Transverse colon (tissue), 4 donors: ENCODE measurements at regions not wholly inside any gene's neighbourhood (a gene's known extent, or its start where the extent isn't known, plus 50 kb on each side); places are given as distances from the start of the nearest gene placed in this dataset.

Source experiments
- POLR2AphosphoS5 ChIP-seq, 3 donors: sonication (generic); formaldehyde crosslinking; IDR thresholded peaks; one replicate each; pipeline ENCODE4 v1.6.1; 2016; ENCODE audit warnings: antibody characterized with exemption in 3 of 3
- TF ChIP-seq, protein P1 (sequence below), 5 experiments: fragments of 200-600 bp in 3 of 5; fragments of 450-650 bp in 2 of 5; sonication (generic) in 3 of 5; IDR thresholded peaks; 1 replicate in 2 of 5; 2 replicates in 3 of 5; pipeline ENCODE4 v1.5.1; 2016 to 2017; ENCODE audit warnings: antibody characterized with exemption in 5 of 5, inconsistent platforms in 3 of 5, mild to moderate bottlenecking in 2 of 5, moderate library complexity in 1 of 5

DNA sequence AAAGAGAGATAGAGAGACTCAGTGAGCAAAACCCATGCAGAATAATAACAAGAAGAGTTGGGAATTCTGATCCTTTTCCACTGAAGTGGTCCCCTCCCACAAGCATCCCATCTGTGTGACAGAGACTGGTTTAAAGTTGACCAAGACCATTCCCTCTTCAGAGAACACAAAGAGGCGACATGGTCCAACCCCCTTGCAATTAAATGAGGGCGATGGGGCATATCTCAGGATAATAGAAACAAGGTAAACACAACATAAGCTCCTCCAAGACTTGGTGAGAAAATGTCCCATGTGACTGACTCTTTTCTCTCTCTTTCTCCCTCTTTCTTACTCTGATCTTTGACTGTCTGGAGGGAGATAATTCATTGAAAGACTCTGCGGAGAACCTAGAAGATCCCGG lies 526.7 kb downstream of the SOX11 start:
- no peak for TF ChIP-seq POLR2AphosphoS5 (IDR thresholded peaks at IDR 0.05)
- TF ChIP-seq, protein P1, sequence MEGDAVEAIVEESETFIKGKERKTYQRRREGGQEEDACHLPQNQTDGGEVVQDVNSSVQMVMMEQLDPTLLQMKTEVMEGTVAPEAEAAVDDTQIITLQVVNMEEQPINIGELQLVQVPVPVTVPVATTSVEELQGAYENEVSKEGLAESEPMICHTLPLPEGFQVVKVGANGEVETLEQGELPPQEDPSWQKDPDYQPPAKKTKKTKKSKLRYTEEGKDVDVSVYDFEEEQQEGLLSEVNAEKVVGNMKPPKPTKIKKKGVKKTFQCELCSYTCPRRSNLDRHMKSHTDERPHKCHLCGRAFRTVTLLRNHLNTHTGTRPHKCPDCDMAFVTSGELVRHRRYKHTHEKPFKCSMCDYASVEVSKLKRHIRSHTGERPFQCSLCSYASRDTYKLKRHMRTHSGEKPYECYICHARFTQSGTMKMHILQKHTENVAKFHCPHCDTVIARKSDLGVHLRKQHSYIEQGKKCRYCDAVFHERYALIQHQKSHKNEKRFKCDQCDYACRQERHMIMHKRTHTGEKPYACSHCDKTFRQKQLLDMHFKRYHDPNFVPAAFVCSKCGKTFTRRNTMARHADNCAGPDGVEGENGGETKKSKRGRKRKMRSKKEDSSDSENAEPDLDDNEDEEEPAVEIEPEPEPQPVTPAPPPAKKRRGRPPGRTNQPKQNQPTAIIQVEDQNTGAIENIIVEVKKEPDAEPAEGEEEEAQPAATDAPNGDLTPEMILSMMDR (IDR thresholded peaks at IDR 0.05) = no peak
